HG03460 (cell line): ENCODE measurements at regions not wholly inside any gene's neighbourhood (a gene's known extent, or its start where the extent isn't known, plus 50 kb on each side); places are given as distances from the start of the nearest gene placed in this dataset.
"Not testable (repeated sequence)": the region's sequence is repeated elsewhere in the genome, so short reads cannot be mapped to it uniquely, and the experiment has no call there.

Source experiments
- ATAC-seq: cut with Tn5 transposase; IDR thresholded peaks from one replicate; pipeline ENCODE4 v1.9.1; 2021; ENCODE audit not compliant: unreplicated experiment

GRCh38 chr2:228432116-228432515, 250.6 kb upstream of the SPHKAP start:
- ATAC-seq = no peak

GRCh38 chr2:228430986-228431385, 249.5 kb upstream of the SPHKAP start:
- no peak for ATAC-seq

- no peak for ATAC-seq
Observed at GRCh38 chr2:228426502-228427216, 245.2 kb upstream of the SPHKAP start.

- not testable (repeated sequence) for ATAC-seq
Observed at GRCh38 chr2:228425411-228426060, 244.0 kb upstream of the SPHKAP start.

DNA sequence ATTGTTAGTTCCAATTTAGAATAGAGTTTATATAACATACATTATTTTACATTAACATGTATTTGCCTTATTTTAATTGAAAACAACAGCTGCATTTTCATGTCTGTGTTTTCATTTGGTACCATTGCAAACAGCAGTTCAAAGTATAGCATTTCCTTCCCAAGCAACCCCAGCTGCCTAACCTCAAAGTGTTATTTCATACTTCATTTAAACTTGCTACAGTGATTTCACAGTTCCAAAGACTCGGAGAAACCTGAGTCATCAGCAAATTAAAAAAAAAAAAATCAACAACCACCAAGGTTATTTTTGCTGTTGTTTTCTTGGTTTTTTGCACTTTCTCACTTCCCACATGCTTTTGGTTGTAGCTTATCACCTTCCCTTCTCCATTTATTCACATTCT, 236.5 kb upstream of the SPHKAP start:
- no peak for ATAC-seq

GRCh38 chr2:228417526-228417925, 236.0 kb upstream of the SPHKAP start:
- no peak for ATAC-seq

- ATAC-seq = no peak
Observed at GRCh38 chr2:228410061-228410460, 228.6 kb upstream of the SPHKAP start.

GRCh38 chr2:228409493-228409892, 228.0 kb upstream of the SPHKAP start:
- no peak for ATAC-seq

GRCh38 chr2:228408529-228409227, 227.2 kb upstream of the SPHKAP start:
- ATAC-seq = no peak

GRCh38 chr2:228407821-228408220, 226.3 kb upstream of the SPHKAP start:
- no peak for ATAC-seq

DNA sequence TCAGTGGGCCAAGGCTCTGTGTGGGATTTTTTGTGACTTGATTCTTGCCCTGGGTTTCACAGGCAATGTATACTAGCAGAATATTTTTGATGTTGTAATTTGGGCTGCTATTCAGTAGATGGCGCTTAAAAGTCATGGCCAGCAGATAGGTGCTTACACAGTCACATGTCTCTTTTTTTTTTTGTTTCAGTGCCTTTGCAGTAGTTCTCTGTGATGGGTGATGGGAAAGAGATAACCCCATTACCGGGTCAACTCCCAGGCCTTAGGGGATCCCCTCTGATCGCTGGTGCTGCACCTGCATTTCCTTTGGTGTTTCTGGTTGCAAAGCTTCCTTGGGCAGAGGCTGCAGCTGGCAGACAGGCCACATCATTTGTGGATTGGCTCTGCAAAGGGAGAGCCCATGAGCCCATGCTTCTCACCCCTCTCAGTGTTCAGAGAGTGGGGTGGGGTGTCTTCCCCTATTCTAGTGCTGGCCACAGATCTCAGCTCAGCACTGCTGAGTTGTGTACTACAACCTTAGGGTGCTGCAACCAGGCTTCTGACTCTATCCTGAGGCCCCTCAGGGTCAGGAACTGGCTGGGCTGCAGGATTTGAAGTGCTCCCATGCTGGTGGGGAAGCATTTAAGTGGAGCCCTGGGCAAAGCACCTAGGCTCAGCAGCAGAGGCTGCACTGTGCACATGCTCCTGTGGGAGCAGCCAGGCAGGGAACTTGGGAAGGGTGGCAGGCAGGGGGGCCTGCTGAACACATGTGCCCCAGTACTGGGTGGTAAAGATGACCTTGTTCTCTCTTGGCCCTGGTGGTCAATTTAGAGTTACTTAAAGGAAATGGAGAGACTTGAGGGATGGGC, 219.8 kb upstream of the SPHKAP start:
- ATAC-seq = peak; percentile 71

GRCh38 chr2:228387776-228388175, 206.3 kb upstream of the SPHKAP start:
- ATAC-seq = no peak

GRCh38 chr2:228378696-228379425, 197.4 kb upstream of the SPHKAP start:
- ATAC-seq = no peak

- no peak for ATAC-seq
Observed at GRCh38 chr2:228378233-228378632, 196.7 kb upstream of the SPHKAP start.

- ATAC-seq = no peak
Observed at GRCh38 chr2:228377533-228377932, 196.0 kb upstream of the SPHKAP start.

DNA sequence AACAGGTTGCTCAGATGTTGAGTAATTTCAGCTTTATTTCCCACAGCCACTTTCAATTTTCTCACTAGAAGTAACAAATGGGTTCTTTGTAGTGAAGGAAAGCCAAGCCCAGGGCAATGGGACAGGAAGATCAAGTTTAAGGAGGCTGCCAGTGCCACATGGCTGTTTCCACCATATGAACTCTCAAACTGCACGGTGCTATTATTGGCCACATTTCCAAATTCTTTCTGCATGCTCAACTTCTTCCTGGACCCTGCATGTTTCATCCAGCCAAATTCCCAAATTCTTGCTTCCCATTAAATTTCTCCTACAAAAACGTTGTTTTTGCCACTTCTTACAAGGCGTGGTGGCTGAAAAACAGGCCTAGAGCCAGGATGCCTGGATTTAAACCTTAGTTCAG, 193.3 kb upstream of the SPHKAP start:
- no peak for ATAC-seq

DNA sequence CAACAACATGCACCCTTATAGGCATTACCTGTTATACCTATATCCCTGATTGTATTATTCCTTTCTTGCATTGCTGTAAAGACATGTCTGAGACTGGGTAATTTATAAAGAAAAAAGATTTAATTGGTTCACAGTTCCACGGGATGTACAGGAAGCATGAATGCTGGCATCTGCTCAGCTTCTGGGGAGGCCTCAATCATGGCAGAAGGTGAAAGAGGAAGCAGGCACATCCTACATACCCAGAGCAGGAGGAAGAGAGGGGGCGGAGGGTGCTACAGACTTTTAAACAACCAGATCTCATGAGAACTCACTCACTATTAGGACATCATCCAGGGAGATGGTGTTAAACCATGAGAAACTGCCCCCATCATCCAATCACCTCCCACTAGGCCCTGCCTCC, 191.7 kb upstream of the SPHKAP start:
- no peak for ATAC-seq

- ATAC-seq = no peak
Observed at GRCh38 chr2:228372212-228372611, 190.7 kb upstream of the SPHKAP start.

DNA sequence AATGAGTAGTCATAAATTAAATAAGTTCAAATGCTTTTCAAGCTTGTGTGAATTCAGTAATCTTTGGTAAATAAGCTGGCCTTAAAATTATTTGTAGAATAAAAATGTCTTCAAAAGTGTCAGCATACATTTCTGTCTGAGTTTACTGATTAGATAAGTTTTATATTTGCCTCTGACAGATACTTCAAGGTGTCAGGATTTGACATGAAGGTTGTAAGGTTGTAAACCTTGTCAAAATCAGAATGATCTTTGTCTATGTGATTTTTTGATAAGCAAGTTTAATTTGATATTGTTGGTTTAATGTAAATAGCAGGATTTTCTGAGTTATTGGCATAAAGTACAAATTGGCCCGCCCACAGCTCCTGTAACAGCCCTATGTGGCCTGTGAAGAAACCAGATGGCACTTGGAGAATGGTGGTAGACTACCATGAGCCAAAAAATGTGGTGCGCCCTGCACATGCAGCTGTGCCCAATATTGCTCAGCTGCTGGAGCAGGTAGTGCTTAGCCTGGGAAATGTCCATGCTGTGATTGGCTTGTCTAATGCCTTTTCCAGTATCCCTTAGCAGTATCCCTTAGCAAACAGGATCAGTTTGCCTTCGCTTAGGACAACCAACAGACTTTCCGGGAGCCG, 188.0 kb upstream of the SPHKAP start:
- no peak for ATAC-seq

DNA sequence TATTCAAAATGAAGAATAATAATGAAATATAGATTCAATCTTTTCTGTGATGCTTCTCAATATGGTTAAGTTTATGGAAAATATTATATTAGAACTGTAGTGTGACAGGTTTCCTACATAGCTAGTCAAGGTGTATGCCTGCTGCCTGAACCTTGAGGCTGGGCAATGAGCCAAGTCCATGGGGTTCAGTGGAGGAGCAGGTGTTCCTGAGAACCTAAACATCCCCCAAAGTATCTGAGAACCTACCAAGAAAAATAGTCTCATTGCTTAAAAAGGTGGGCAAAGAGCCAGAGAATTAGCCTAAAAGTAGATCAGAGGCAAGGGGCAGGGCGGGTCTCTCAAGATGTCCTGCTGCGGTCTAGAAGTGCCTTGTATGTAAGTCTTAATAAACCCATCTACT, 185.9 kb upstream of the SPHKAP start:
- ATAC-seq = no peak
